ENCODE measurements at regions not wholly inside any gene's neighbourhood (a gene's known extent, or its start where the extent isn't known, plus 50 kb on each side); places are given as distances from the start of the nearest gene placed in this dataset.

GRCh38 chr12:88677464-88677863, 97.2 kb upstream of the KITLG start:
- TF ChIP-seq CTCF (IDR thresholded peaks at IDR 0.05), result no peak
- TF ChIP-seq POLR2A (IDR thresholded peaks at IDR 0.05), result no peak
- no peak for TF ChIP-seq POLR2AphosphoS5 (IDR thresholded peaks at IDR 0.05)
- TF ChIP-seq EP300 (IDR thresholded peaks at IDR 0.05), result no peak

Measured in gastroesophageal sphincter (tissue), 3 donors.